IMR-90 (cell line): ENCODE measurements at regions not wholly inside any gene's neighbourhood (a gene's known extent, or its start where the extent isn't known, plus 50 kb on each side); places are given as distances from the start of the nearest gene placed in this dataset.

Source experiments
- ATAC-seq: fragments of 200-7000 bp; cut with Tn5 transposase; 2 replicates; pipeline ENCODE4 v1.9.1; 2020; ENCODE audit warnings: low read depth, mild to moderate bottlenecking, moderate library complexity
- BruUV-seq: library from RNA; stranded (reverse); fragments of 400-500 nt; replicated peaks from 2 replicates; lab custom pipeline; 2021; lab: Mats Ljungman, UMichigan
- CTCF ChIA-PET: fragments of 300-600 bp; formaldehyde crosslinking; extraction: SDS; loops from one replicate; lab custom pipeline; 2021; ENCODE audit warnings: antibody characterized with exemption; lab: Yijun Ruan, JAX
- POLR2A ChIA-PET: fragments of 300-600 bp; sonication (Branson Sonifier 250); formaldehyde crosslinking; loops from one replicate; lab custom pipeline; 2022; ENCODE audit warnings: antibody characterized with exemption; ENCODE audit not compliant: unreplicated experiment; lab: Charles Lee
- DNase-seq: peaks from one replicate; pipeline ENCODE4 v3.0.0; 2013
- H2AFZ ChIP-seq: replicated peaks from 2 replicates; pipeline ENCODE3; 2013; ENCODE audit warnings: low read length, mild to moderate bottlenecking; ENCODE audit not compliant: poor library complexity
- H2AK5ac ChIP-seq: 2 replicates; pipeline ENCODE4 v1.6.1; 2013; ENCODE audit warnings: low read depth, low read length, inconsistent platforms
- H2AK9ac ChIP-seq: replicated peaks from 2 replicates; pipeline ENCODE3; 2013; ENCODE audit warnings: mild to moderate bottlenecking, low read depth, low read length, moderate library complexity; ENCODE audit not compliant: poor library complexity
- H2BK120ac ChIP-seq: 2 replicates; pipeline ENCODE4 v1.6.1; 2013; ENCODE audit warnings: low read depth, low read length, inconsistent platforms
- H2BK15ac ChIP-seq: 3 replicates; pipeline ENCODE4 v1.6.1; 2013; ENCODE audit warnings: low read depth, low read length, inconsistent platforms
- H2BK20ac ChIP-seq: 2 replicates; pipeline ENCODE4 v1.6.1; 2013; ENCODE audit warnings: low read depth, mild to moderate bottlenecking, inconsistent platforms, low read length, moderate library complexity
- H2BK5ac ChIP-seq: 2 replicates; pipeline ENCODE4 v1.6.1; 2013; ENCODE audit warnings: mild to moderate bottlenecking, low read depth, low read length, inconsistent platforms; ENCODE audit not compliant: poor library complexity, severe bottlenecking
- H3K14ac ChIP-seq: replicated peaks from 2 replicates; pipeline ENCODE4 v1.6.1; 2013; ENCODE audit warnings: low read depth, low read length, inconsistent platforms
- H3K18ac ChIP-seq: 2 replicates; pipeline ENCODE4 v1.6.1; 2013; ENCODE audit warnings: low read depth, low read length, control low read depth
- H3K23ac ChIP-seq: 2 replicates; pipeline ENCODE4 v1.6.1; 2013; ENCODE audit warnings: low read depth, low read length, inconsistent platforms
- H3K27ac ChIP-seq: 2 replicates; pipeline ENCODE4 v1.5.1; 2013; ENCODE audit warnings: mild to moderate bottlenecking, control low read depth, low read length; ENCODE audit not compliant: insufficient read depth
- H3K27me3 ChIP-seq: 2 replicates; pipeline ENCODE4 v1.6.1; 2013; ENCODE audit warnings: low read length; ENCODE audit not compliant: control insufficient read depth, insufficient read depth
- H3K36me3 ChIP-seq: 2 replicates; pipeline ENCODE4 v1.6.1; 2013; ENCODE audit warnings: low read length, mixed read lengths; ENCODE audit not compliant: control insufficient read depth, insufficient read depth
- H3K4ac ChIP-seq: 2 replicates; pipeline ENCODE4 v1.6.1; 2013; ENCODE audit warnings: low read depth, low read length, inconsistent platforms
- H3K4me1 ChIP-seq: 2 replicates; pipeline ENCODE4 v1.6.1; 2013; ENCODE audit warnings: low read length, mixed read lengths; ENCODE audit not compliant: control insufficient read depth, insufficient read depth
- H3K4me2 ChIP-seq: 2 replicates; pipeline ENCODE4 v1.6.1; 2013; ENCODE audit warnings: low read depth, mild to moderate bottlenecking, control low read depth, low read length, moderate library complexity
- H3K4me3 ChIP-seq: 2 replicates; pipeline ENCODE4 v1.5.1; 2013; ENCODE audit warnings: low read depth, mild to moderate bottlenecking, control low read depth, low read length, moderate library complexity; ENCODE audit not compliant: insufficient read depth
- H3K56ac ChIP-seq: 2 replicates; pipeline ENCODE4 v1.6.1; 2013; ENCODE audit warnings: low read length, inconsistent platforms; ENCODE audit not compliant: insufficient read depth; ENCODE audit errors: extremely low read depth
- H3K79me1 ChIP-seq, 2 experiments: 2 replicates each; pipeline ENCODE4 v1.6.1; 2013; ENCODE audit warnings: low read length in 2 of 2, inconsistent platforms in 1 of 2, low read depth in 1 of 2
- H3K9ac ChIP-seq: 2 replicates; pipeline ENCODE4 v1.6.1; 2013; ENCODE audit warnings: low read depth, low read length, control low read depth
- H3K9me1 ChIP-seq: 2 replicates; pipeline ENCODE4 v1.6.1; 2013; ENCODE audit warnings: low read length, inconsistent platforms; ENCODE audit not compliant: insufficient read depth
- H3K9me3 ChIP-seq: 2 replicates; pipeline ENCODE4 v1.6.1; 2013; ENCODE audit warnings: low read length; ENCODE audit not compliant: control insufficient read depth, insufficient read depth
- H4K20me1 ChIP-seq: 2 replicates; pipeline ENCODE4 v1.6.1; 2013; ENCODE audit warnings: low read length, inconsistent platforms; ENCODE audit not compliant: insufficient read depth
- H4K5ac ChIP-seq: 2 replicates; pipeline ENCODE4 v1.6.1; 2013; ENCODE audit warnings: mild to moderate bottlenecking, low read depth, low read length, control low read depth
- H4K8ac ChIP-seq, 2 experiments: 2 replicates each; pipeline ENCODE4 v1.6.1; 2013; ENCODE audit warnings: low read depth in 2 of 2, low read length in 2 of 2, control low read depth in 1 of 2, inconsistent platforms in 1 of 2
- H4K91ac ChIP-seq: 2 replicates; pipeline ENCODE4 v1.6.1; 2013; ENCODE audit warnings: low read depth, low read length, inconsistent platforms; ENCODE audit not compliant: insufficient read depth
- CHD1 ChIP-seq: IDR thresholded peaks from 2 replicates; pipeline ENCODE4 v1.6.1; 2012; ENCODE audit warnings: low read depth, low read length, improper control_type of control experiment
- CTCF ChIP-seq: conservative IDR thresholded peaks from 2 replicates; pipeline ENCODE4 v1.5.1; 2012; ENCODE audit warnings: mild to moderate bottlenecking, low read depth, low read length, improper control_type of control experiment
- FOS ChIP-seq: fragments of 150-350 bp; IDR thresholded peaks from 2 replicates; pipeline ENCODE4 v1.6.1; 2016; ENCODE audit warnings: low read depth, low read length
- MAFK ChIP-seq: IDR thresholded peaks from 2 replicates; pipeline ENCODE4 v1.6.1; 2012; ENCODE audit warnings: low read depth, low read length, improper control_type of control experiment
- MAZ ChIP-seq: IDR thresholded peaks from 2 replicates; pipeline ENCODE4 v1.6.1; 2012; ENCODE audit warnings: low read depth, mild to moderate bottlenecking, low read length, improper control_type of control experiment, moderate library complexity, borderline replicate concordance
- MXI1 ChIP-seq: IDR thresholded peaks from 2 replicates; pipeline ENCODE4 v1.6.1; 2012; ENCODE audit warnings: low read depth, mild to moderate bottlenecking, low read length, moderate library complexity, borderline replicate concordance
- POLR2A ChIP-seq: IDR thresholded peaks from 2 replicates; pipeline ENCODE4 v1.6.1; 2012; ENCODE audit warnings: mild to moderate bottlenecking, low read depth, low read length
- RCOR1 ChIP-seq: IDR thresholded peaks from 2 replicates; pipeline ENCODE4 v1.6.1; 2012; ENCODE audit warnings: mild to moderate bottlenecking, low read length, improper control_type of control experiment; ENCODE audit not compliant: insufficient replicate concordance
- RFX5 ChIP-seq: IDR thresholded peaks from 2 replicates; pipeline ENCODE4 v1.8.0; 2012; ENCODE audit warnings: low read depth, mild to moderate bottlenecking, low read length, moderate library complexity
- SMC3 ChIP-seq: fragments of 150-350 bp; IDR thresholded peaks from 2 replicates; pipeline ENCODE4 v1.6.1; 2016; ENCODE audit warnings: low read depth, mild to moderate bottlenecking, antibody characterized with exemption, low read length, moderate library complexity
- WGBS, 2 experiments: methylation state at CpG; one replicate each; pipeline versions ENCODE4 v1.1.5 to v1.1.7; 2013; ENCODE audit warnings: missing lambda C conversion rate in 2 of 2; ENCODE audit not compliant: insufficient read length in 1 of 2; ENCODE audit errors: extremely low coverage in 2 of 2; 5-methylcytosine and 5-hydroxymethylcytosine counted together
- dilution Hi-C: fragments of 300-500 bp; cut with HindIII; formaldehyde crosslinking; loops from one replicate; pipeline ENCODE4 v1.14.3; 2018; ENCODE audit warnings: low sequenced_read_pairs; ENCODE audit not compliant: unreplicated experiment
- in situ Hi-C: fragments of 300-500 bp; cut with MboI; formaldehyde crosslinking; loops from 3 replicates; pipeline ENCODE4 v1.14.3; 2019; ENCODE audit warnings: low sequenced_read_pairs, inconsistent platforms, mixed read lengths
- intact Hi-C: fragments of 100-400 bp; cut with micrococcal nuclease; formaldehyde crosslinking; loops from 2 replicates; pipeline ENCODE4 v1.10.0; 2022
- TF ChIP-seq, protein P1 (sequence below): fragments of 150-350 bp; IDR thresholded peaks from 2 replicates; pipeline ENCODE4 v1.6.1; 2016; ENCODE audit warnings: low read depth, mild to moderate bottlenecking, low read length, moderate library complexity, borderline replicate concordance

- dilution Hi-C loops (no loop called here), intact Hi-C loops (no loop called here), in situ Hi-C loops (no loop called here)
- Histone ChIP-seq H2AK9ac (no peak overlapping the region), H3K27me3 (no peaks in the 10 kb centered on the region), H2BK20ac (no peak overlapping the region), H3K4ac (no peak overlapping the region), H4K5ac (no peak overlapping the region), H4K91ac (no peak overlapping the region), H3K27ac (no peak overlapping the region), H3K14ac (no peak overlapping the region), H3K4me2 (no peak overlapping the region), H3K4me3 (no peak overlapping the region), H3K4me1 (peaks cover under 1% of the 10 kb centered on the region; the same call in 1 of the 2 replicates), H3K36me3 (no peaks in the 10 kb centered on the region), H3K9me3 (no peaks in the 10 kb centered on the region), H2AFZ (no peak overlapping the region), H3K79me1 (no peaks in the 10 kb centered on the region), H2BK5ac (no peak overlapping the region), H2AK5ac (no peak overlapping the region), H3K9me1 (no peaks in the 10 kb centered on the region), H4K8ac (no peak overlapping the region), H3K18ac (no peak overlapping the region), H4K20me1 (no peaks in the 10 kb centered on the region), H2BK15ac (no peak overlapping the region), H3K23ac (no peak overlapping the region), H3K9ac (no peak overlapping the region), H2BK120ac (no peak overlapping the region), H3K56ac (no peak overlapping the region)
- ATAC-seq = no peak
- TF ChIP-seq MXI1 (no peak), SMC3 (no peak), RCOR1 (no peak), RFX5 (no peak), CHD1 (no peak), POLR2A (no peak), MAFK (no peak), FOS (no peak), CTCF (no peak), MAZ (no peak)
- TF ChIP-seq, protein P1, sequence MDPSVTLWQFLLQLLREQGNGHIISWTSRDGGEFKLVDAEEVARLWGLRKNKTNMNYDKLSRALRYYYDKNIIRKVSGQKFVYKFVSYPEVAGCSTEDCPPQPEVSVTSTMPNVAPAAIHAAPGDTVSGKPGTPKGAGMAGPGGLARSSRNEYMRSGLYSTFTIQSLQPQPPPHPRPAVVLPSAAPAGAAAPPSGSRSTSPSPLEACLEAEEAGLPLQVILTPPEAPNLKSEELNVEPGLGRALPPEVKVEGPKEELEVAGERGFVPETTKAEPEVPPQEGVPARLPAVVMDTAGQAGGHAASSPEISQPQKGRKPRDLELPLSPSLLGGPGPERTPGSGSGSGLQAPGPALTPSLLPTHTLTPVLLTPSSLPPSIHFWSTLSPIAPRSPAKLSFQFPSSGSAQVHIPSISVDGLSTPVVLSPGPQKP = no peak
- no peak for DNase-seq
- no CpG with 5 or more reads among the region's 2 CpGs for WGBS, 2 experiments
- ChIA-PET POLR2A (no interaction called here), CTCF (no interaction called here)
- no TSS peak for BruUV-seq
These were observed 151.7 kb upstream of the COL11A1 start for GRCh38 chr1:103259982-103260381.
